Breast epithelium (tissue), 4 donors: ENCODE measurements at regions not wholly inside any gene's neighbourhood (a gene's known extent, or its start where the extent isn't known, plus 50 kb on each side); places are given as distances from the start of the nearest gene placed in this dataset.

Source experiments
- DNase-seq, 2 donors: peaks; one replicate each; pipeline ENCODE4 v3.0.0-alpha.2; 2019; ENCODE audit warnings: low spot score in 2 of 2
- H3K27ac ChIP-seq, 2 donors: fragments of 200-600 bp; sonication (generic) in 1 of 2; one replicate each; pipeline ENCODE4 v1.5.1; 2016 to 2019; ENCODE audit warnings: mild to moderate bottlenecking in 1 of 2
- H3K27me3 ChIP-seq, 2 donors: fragments of 200-600 bp; sonication (generic) in 1 of 2; one replicate each; pipeline versions ENCODE4 v1.5.1 to v1.6.0; 2017 to 2019; ENCODE audit warnings: control low read depth in 1 of 2, mild to moderate bottlenecking in 1 of 2
- H3K36me3 ChIP-seq: fragments of 200-600 bp; one replicate; pipeline ENCODE4 v1.5.1; 2019
- H3K4me1 ChIP-seq, 2 donors: fragments of 200-600 bp; sonication (generic); one replicate each; pipeline ENCODE4 v1.5.1; 2016 to 2019; ENCODE audit warnings: control low read depth in 1 of 2
- H3K4me3 ChIP-seq, 3 donors: fragments of 200-600 bp; sonication (generic); 1 replicate in 2 of 3; 2 replicates in 1 of 3; pipeline ENCODE4 v1.5.1; 2016 to 2019; ENCODE audit warnings: mild to moderate bottlenecking in 3 of 3, moderate library complexity in 2 of 3
- H3K9me3 ChIP-seq, 2 donors: fragments of 200-600 bp; sonication (generic) in 1 of 2; one replicate each; pipeline ENCODE4 v1.5.1; 2016 to 2019; ENCODE audit warnings: control low read depth in 1 of 2
- POLR2A ChIP-seq: fragments of 450-650 bp; IDR thresholded peaks from one replicate; pipeline ENCODE4 v1.6.1; 2016; ENCODE audit warnings: antibody characterized with exemption, mild to moderate bottlenecking, moderate library complexity
- POLR2AphosphoS5 ChIP-seq, 3 donors: sonication (generic); formaldehyde crosslinking; IDR thresholded peaks; one replicate each; pipeline ENCODE4 v1.6.1; 2017; ENCODE audit warnings: antibody characterized with exemption in 3 of 3
- intact Hi-C: fragments of 100-400 bp; cut with DNase I; formaldehyde crosslinking; loops from one replicate; pipeline ENCODE4 v1.15.1; 2023; ENCODE audit warnings: low total_unique reads
- TF ChIP-seq, protein P1 (sequence below), 3 donors: fragments of 450-650 bp; IDR thresholded peaks; one replicate each; pipeline ENCODE4 v1.5.1; 2016 to 2017; ENCODE audit warnings: antibody characterized with exemption in 3 of 3, mild to moderate bottlenecking in 3 of 3, moderate library complexity in 3 of 3

DNA sequence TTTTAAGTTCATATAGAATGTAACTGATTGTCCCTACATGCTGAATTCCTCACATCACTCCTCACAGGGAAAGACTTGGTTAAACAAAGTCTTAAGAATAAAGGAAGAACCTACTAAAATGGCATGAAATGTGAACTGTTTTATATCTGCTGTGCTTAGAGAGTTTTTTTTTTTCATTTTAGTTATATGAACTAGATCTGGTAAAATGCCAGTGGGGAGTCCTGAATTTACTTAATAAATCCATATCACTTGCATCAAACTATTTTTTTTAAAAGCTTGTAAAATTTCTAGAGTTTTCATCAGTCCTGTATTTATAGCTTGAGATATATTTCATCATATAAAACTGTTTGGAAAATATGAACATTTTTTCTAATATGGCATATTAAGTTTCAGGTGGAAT, 1528.6 kb downstream of the EFNA5 start:
- Histone ChIP-seq H3K27me3 (no peaks in the 10 kb centered on the region), H3K9me3 (no peaks in the 10 kb centered on the region), H3K36me3 (no peaks in the 10 kb centered on the region), H3K27ac (no peak overlapping the region), H3K4me1 (no peaks in the 10 kb centered on the region), H3K4me3 (no peak overlapping the region)
- TF ChIP-seq, protein P1, sequence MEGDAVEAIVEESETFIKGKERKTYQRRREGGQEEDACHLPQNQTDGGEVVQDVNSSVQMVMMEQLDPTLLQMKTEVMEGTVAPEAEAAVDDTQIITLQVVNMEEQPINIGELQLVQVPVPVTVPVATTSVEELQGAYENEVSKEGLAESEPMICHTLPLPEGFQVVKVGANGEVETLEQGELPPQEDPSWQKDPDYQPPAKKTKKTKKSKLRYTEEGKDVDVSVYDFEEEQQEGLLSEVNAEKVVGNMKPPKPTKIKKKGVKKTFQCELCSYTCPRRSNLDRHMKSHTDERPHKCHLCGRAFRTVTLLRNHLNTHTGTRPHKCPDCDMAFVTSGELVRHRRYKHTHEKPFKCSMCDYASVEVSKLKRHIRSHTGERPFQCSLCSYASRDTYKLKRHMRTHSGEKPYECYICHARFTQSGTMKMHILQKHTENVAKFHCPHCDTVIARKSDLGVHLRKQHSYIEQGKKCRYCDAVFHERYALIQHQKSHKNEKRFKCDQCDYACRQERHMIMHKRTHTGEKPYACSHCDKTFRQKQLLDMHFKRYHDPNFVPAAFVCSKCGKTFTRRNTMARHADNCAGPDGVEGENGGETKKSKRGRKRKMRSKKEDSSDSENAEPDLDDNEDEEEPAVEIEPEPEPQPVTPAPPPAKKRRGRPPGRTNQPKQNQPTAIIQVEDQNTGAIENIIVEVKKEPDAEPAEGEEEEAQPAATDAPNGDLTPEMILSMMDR (IDR thresholded peaks at IDR 0.05), result no peak
- TF ChIP-seq POLR2A, result no peak
- no peak for TF ChIP-seq POLR2AphosphoS5 (IDR thresholded peaks at IDR 0.05)
- no peak for DNase-seq
- intact Hi-C loops, result no loop called here

DNA sequence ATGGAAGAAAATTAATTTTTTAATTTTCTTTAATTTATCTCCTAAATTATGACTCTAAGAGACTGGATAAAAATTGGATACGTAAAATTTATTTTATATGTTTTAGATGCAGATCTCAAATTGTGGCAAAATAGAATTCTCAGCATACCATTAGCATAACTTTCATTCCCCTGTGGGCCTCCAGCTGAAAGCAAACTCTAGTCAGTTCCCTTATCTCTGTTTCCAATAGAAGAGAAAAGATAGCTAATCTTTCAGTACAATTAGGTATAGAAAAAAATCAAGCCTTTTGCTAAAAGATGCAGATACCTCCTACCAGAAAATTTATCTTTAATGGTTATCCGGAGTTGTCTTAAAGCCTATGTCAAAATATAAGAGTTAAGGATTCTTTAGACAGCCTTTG, 1530.6 kb downstream of the EFNA5 start:
- Histone ChIP-seq H3K36me3 (no peaks in the 10 kb centered on the region), H3K27me3 (no peaks in the 10 kb centered on the region), H3K9me3 (no peaks in the 10 kb centered on the region), H3K4me3 (no peak overlapping the region), H3K27ac (no peak overlapping the region), H3K4me1 (no peaks in the 10 kb centered on the region)
- intact Hi-C loops, result no loop called here
- TF ChIP-seq, protein P1 (IDR thresholded peaks at IDR 0.05), result no peak
- TF ChIP-seq POLR2AphosphoS5 (IDR thresholded peaks at IDR 0.05) (no peak), POLR2A (no peak)
- no peak for DNase-seq

DNA sequence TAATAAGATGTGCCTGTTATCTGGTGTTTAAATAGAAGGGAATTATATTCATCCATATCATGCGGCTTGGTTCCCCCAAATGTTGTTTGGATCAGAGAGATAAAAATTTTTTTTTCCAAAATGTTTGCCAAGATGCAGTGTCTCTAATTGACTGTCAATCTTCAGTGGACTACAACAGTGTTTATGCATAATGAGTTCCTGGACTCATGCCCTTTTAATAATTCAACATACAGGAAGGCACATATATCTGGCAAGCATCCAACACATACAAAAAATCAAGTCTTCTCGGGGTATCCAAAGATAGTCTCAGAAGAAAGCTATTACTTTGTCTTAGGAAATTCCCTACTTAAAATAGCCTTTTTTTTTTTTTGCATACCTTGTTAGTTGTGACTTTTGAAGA, 1534.7 kb downstream of the EFNA5 start:
- H3K27me3 ChIP-seq, result no peaks in the 10 kb centered on the region
- H3K4me1 ChIP-seq, result no peaks in the 10 kb centered on the region
- H3K4me3 ChIP-seq, result no peak overlapping the region
- intact Hi-C loops, result no loop called here
- H3K27ac ChIP-seq, result no peak overlapping the region
- TF ChIP-seq, protein P1 (IDR thresholded peaks at IDR 0.05), result no peak
- TF ChIP-seq POLR2A (no peak), POLR2AphosphoS5 (IDR thresholded peaks at IDR 0.05) (no peak)
- no peak for DNase-seq
- H3K36me3 ChIP-seq, result no peaks in the 10 kb centered on the region
- no peaks in the 10 kb centered on the region for H3K9me3 ChIP-seq

DNA sequence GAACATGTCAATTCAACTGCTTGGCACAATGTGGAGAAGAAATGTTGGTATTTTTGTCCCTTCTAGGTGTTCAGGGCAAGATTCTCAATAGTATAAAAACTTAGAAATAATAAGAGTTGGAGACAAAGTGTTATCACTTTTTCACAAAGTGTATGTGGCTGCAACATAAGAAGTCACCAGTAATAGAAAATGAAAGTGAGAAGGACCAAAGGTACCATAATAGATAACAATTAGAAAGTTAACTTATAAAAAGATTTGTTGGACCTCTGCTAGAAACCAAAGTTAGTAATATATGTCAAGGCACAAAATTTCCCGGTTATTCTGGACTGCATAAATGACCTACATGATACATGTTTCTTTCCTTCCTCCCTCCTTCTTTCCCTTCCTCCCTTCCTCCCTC, 1535.3 kb downstream of the EFNA5 start:
- Histone ChIP-seq H3K27ac (no peak overlapping the region), H3K9me3 (no peaks in the 10 kb centered on the region), H3K36me3 (no peaks in the 10 kb centered on the region), H3K27me3 (no peaks in the 10 kb centered on the region), H3K4me1 (no peaks in the 10 kb centered on the region), H3K4me3 (no peak overlapping the region)
- TF ChIP-seq, protein P1 (IDR thresholded peaks at IDR 0.05), result no peak
- intact Hi-C loops, result no loop called here
- DNase-seq, result no peak

DNA sequence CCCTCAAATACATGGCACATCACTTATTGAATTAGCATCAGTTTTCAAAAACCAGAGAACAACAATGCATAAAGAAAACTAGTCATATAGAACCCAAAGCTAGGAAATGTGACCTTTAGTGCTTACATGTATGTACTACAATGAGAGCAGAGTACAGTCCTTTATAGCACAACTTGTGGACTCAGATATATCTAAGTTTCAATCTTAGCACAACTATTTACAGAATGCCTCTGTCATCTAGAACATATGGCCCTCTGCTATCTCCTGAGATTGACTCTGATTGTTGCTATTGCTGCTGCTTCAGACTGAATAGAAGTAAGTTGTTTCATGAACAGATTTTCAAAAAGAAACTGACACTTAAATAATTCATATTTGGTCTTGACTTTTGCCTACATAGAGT, 1536.2 kb downstream of the EFNA5 start:
- TF ChIP-seq POLR2AphosphoS5 (IDR thresholded peaks at IDR 0.05) (no peak), POLR2A (no peak)
- Histone ChIP-seq H3K36me3 (no peaks in the 10 kb centered on the region), H3K27me3 (no peaks in the 10 kb centered on the region), H3K9me3 (no peaks in the 10 kb centered on the region), H3K27ac (no peak overlapping the region), H3K4me1 (no peaks in the 10 kb centered on the region), H3K4me3 (no peak overlapping the region)
- DNase-seq, result no peak
- intact Hi-C loops, result no loop called here

DNA sequence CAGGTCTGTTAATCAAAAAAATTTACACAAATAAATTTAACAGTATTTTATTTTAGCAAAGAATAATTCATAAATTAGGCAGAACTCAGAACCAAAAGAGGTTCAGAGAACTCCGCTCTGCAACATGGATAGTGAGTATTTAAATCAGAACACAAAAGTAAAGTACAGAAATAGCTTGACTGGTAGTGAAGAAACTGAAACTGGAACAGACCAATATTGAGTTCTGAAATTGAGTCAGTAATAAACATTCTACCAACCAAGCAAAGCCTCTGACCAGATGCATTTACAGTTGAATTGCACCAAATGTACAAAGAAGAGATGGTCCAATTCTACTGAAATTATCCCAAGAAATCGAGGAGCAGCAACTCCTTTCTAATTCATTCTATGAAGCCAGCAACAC, 1542.8 kb downstream of the EFNA5 start:
- TF ChIP-seq POLR2A (no peak), POLR2AphosphoS5 (IDR thresholded peaks at IDR 0.05) (no peak)
- H3K9me3 ChIP-seq, result no peaks in the 10 kb centered on the region
- DNase-seq, result no peak
- no peaks in the 10 kb centered on the region for H3K27me3 ChIP-seq
- no peaks in the 10 kb centered on the region for H3K36me3 ChIP-seq
- intact Hi-C loops, result no loop called here
- H3K27ac ChIP-seq, result no peak overlapping the region
- no peak overlapping the region for H3K4me3 ChIP-seq
- H3K4me1 ChIP-seq, result no peaks in the 10 kb centered on the region
